ENCODE measurements at regions not wholly inside any gene's neighbourhood (a gene's known extent, or its start where the extent isn't known, plus 50 kb on each side); places are given as distances from the start of the nearest gene placed in this dataset.
A peak's percentile ranks its signal among the peaks of the same experiment; 100 is the strongest.

GRCh38 chr18:10403708-10404107 is 50.7 kb upstream of the APCDD1 start:
- no peak overlapping the region for H3K4me3 ChIP-seq
- H3K27ac ChIP-seq = peak overlapping the region in 3 of 21 experiments; percentile 24 to 55 (median 44)

- H3K27ac ChIP-seq = peak overlapping the region in 8 of 21 experiments; percentile 19 to 55 (median 26)
Observed at GRCh38 chr18:10404168-10404567, 50.3 kb upstream of the APCDD1 start.

More at GRCh38 chr18:10404168-10404567, 50.3 kb upstream of the APCDD1 start:
- H3K4me3 ChIP-seq = no peak overlapping the region
